ENCODE measurements at regions not wholly inside any gene's neighbourhood (a gene's known extent, or its start where the extent isn't known, plus 50 kb on each side); places are given as distances from the start of the nearest gene placed in this dataset.
"Not testable (repeated sequence)": the region's sequence is repeated elsewhere in the genome, so short reads cannot be mapped to it uniquely, and the experiment has no call there.

- CTCF ChIA-PET: no interaction called here
- no peak overlapping the region for H3K27ac Mint-ChIP-seq
These were observed 657.6 kb downstream of the LMO4 start for GRCh38 chr1:87986130-87986866.

DNA sequence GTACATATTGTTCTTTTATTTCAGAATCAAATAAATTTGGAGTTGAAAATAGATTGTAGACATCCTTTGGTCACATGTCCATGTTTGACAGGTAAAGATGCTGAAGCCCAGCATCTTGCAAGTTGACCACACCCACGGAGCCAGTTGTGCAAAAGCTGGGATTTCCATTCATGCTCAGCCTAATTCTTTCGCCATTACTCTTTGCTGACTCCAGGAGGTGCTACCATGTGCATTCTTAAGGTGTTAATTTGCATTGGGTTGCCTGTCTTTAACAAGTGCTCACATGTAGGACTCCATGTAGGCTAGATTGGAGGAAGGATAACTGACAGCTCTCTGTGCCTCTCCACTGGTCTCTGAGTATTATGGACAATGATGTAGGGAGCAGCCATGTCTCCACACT is 660.7 kb downstream of the LMO4 start:
- ATAC-seq: peak; percentile 72
- Mint-ChIP-seq H3K27me3 (ENCODE audit: low read depth) (no peaks in the 10 kb centered on the region), H3K4me1 (no peaks in the 10 kb centered on the region), H3K9me3 (no peaks in the 10 kb centered on the region), H3K27ac (no peak overlapping the region), H3K4me3 (no peak overlapping the region), H3K36me3 (no peaks in the 10 kb centered on the region)
- ChIA-PET POLR2A (no interaction called here), CTCF (interaction anchor here (0.7 kb wide), 2 partner anchors 72 to 104 kb away, joined by 3 to 4 read pairs; no protein-coding TSS in a partner anchor)
- DNase-seq (ENCODE audit: low spot score): no peak
- TF ChIP-seq ATF6 (CRISPR knock-in tag; IDR thresholded peaks at IDR 0.05) (no peak), PRRX2 (CRISPR knock-in tag; IDR thresholded peaks at IDR 0.05) (no peak), MAX (CRISPR knock-in tag; IDR thresholded peaks at IDR 0.05) (no peak), NR3C1 (CRISPR knock-in tag; conservative IDR thresholded peaks at IDR 0.05; ENCODE audit: low read depth) (no peak), MYBL2 (CRISPR knock-in tag; IDR thresholded peaks at IDR 0.05) (no peak), AFF4 (CRISPR knock-in tag; IDR thresholded peaks at IDR 0.05; ENCODE audit: borderline replicate concordance) (no peak), ZNF232 (CRISPR knock-in tag; IDR thresholded peaks at IDR 0.05) (no peak), NFYB (CRISPR knock-in tag; conservative IDR thresholded peaks at IDR 0.05; ENCODE audit: low read depth) (no peak), CREM (CRISPR knock-in tag; IDR thresholded peaks at IDR 0.05) (no peak), FOXK1 (CRISPR knock-in tag; IDR thresholded peaks at IDR 0.05) (no peak), ATF3 (CRISPR knock-in tag; conservative IDR thresholded peaks at IDR 0.05) (no peak), NR1H2 (CRISPR knock-in tag; IDR thresholded peaks at IDR 0.05) (no peak)
- TF ChIP-seq, protein P1, sequence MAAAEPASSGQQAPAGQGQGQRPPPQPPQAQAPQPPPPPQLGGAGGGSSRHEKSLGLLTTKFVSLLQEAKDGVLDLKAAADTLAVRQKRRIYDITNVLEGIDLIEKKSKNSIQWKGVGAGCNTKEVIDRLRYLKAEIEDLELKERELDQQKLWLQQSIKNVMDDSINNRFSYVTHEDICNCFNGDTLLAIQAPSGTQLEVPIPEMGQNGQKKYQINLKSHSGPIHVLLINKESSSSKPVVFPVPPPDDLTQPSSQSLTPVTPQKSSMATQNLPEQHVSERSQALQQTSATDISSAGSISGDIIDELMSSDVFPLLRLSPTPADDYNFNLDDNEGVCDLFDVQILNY (CRISPR knock-in tag; IDR thresholded peaks at IDR 0.05): no peak
- TF ChIP-seq, protein P2, sequence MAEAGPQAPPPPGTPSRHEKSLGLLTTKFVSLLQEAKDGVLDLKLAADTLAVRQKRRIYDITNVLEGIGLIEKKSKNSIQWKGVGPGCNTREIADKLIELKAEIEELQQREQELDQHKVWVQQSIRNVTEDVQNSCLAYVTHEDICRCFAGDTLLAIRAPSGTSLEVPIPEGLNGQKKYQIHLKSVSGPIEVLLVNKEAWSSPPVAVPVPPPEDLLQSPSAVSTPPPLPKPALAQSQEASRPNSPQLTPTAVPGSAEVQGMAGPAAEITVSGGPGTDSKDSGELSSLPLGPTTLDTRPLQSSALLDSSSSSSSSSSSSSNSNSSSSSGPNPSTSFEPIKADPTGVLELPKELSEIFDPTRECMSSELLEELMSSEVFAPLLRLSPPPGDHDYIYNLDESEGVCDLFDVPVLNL (CRISPR knock-in tag; IDR thresholded peaks at IDR 0.05; ENCODE audit: borderline replicate concordance, low read depth): no peak
- TF ChIP-seq, protein P3, sequence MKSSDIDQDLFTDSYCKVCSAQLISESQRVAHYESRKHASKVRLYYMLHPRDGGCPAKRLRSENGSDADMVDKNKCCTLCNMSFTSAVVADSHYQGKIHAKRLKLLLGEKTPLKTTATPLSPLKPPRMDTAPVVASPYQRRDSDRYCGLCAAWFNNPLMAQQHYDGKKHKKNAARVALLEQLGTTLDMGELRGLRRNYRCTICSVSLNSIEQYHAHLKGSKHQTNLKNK (CRISPR knock-in tag; IDR thresholded peaks at IDR 0.05): no peak

More at GRCh38 chr1:87986130-87986866, 657.6 kb downstream of the LMO4 start:
- TF ChIP-seq ZBTB21 (CRISPR knock-in tag; IDR thresholded peaks at IDR 0.05; ENCODE audit: borderline replicate concordance) (no peak), E2F1 (CRISPR knock-in tag; IDR thresholded peaks at IDR 0.05) (no peak), MXD4 (CRISPR knock-in tag; IDR thresholded peaks at IDR 0.05; ENCODE audit: borderline replicate concordance) (no peak)
- H3K9me3 Mint-ChIP-seq: no peaks in the 10 kb centered on the region
- H3K4me1 Mint-ChIP-seq: peaks cover 8% of the 10 kb centered on the region; the same call in 1 of the 2 replicates
- DNase-seq (ENCODE audit: low spot score) (no peak), ATAC-seq (no peak)
- H3K4me3 Mint-ChIP-seq: no peak overlapping the region
- no peaks in the 10 kb centered on the region for H3K27me3 Mint-ChIP-seq (ENCODE audit: low read depth)
- H3K36me3 Mint-ChIP-seq: no peaks in the 10 kb centered on the region
- POLR2A ChIA-PET: no interaction called here

GRCh38 chr1:87992536-87992935 is 663.9 kb downstream of the LMO4 start:
- H3K4me3 Mint-ChIP-seq; H3K4me1 Mint-ChIP-seq; DNase-seq (ENCODE audit: low spot score); ATAC-seq; H3K36me3 Mint-ChIP-seq; CTCF ChIA-PET; H3K27me3 Mint-ChIP-seq (ENCODE audit: low read depth); H3K9me3 Mint-ChIP-seq; H3K27ac Mint-ChIP-seq; POLR2A ChIA-PET: not testable (repeated sequence)
